Adrenal gland (tissue), 5 donors: ENCODE measurements at regions not wholly inside any gene's neighbourhood (a gene's known extent, or its start where the extent isn't known, plus 50 kb on each side); places are given as distances from the start of the nearest gene placed in this dataset.

ENCODE experiments used
- CTCF ChIP-seq, 6 experiments: fragments of 450-650 bp in 4 of 6; fragments of 200-600 bp in 2 of 6; sonication (generic) in 1 of 6; IDR thresholded peaks; 1 replicate in 5 of 6; 2 replicates in 1 of 6; pipeline versions ENCODE4 v1.5.1 to v1.8.0; 2016 to 2021; ENCODE audit warnings: antibody characterized with exemption in 6 of 6, mild to moderate bottlenecking in 2 of 6, moderate library complexity in 1 of 6
- POLR2A ChIP-seq, 2 donors: fragments of 450-650 bp; IDR thresholded peaks; one replicate each; pipeline ENCODE4 v1.6.1; 2017; ENCODE audit warnings: antibody characterized with exemption in 2 of 2, mild to moderate bottlenecking in 2 of 2, moderate library complexity in 1 of 2
- donor health status: DM: no; HTN: no; CAD: no.

- TF ChIP-seq CTCF (IDR thresholded peaks at IDR 0.05): no peak
- no peak for TF ChIP-seq POLR2A (IDR thresholded peaks at IDR 0.05)
Measured at GRCh38 chr2:19026261-19026660, 332.2 kb downstream of the OSR1 start.
